K562 (cell line): ENCODE measurements at regions not wholly inside any gene's neighbourhood (a gene's known extent, or its start where the extent isn't known, plus 50 kb on each side); places are given as distances from the start of the nearest gene placed in this dataset.

ENCODE experiments used
- BCLAF1 ChIP-seq, 2 experiments: fragments of 450-650 bp in 1 of 2; IDR thresholded peaks; 2 replicates each; pipeline ENCODE4 v1.6.1; 2011 to 2017; ENCODE audit warnings: low read depth in 2 of 2, antibody characterized with exemption in 1 of 2, borderline replicate concordance in 1 of 2, low read length in 1 of 2, mild to moderate bottlenecking in 1 of 2, mixed read lengths in 1 of 2; ENCODE audit not compliant: control insufficient read depth in 1 of 2
- EZH2 ChIP-seq: IDR thresholded peaks from 2 replicates; pipeline ENCODE4 v1.6.1; 2012; ENCODE audit warnings: low read depth, mild to moderate bottlenecking, inconsistent platforms, low read length, borderline replicate concordance

GRCh38 chr4:148694702-148695101, 252.5 kb upstream of the NR3C2 start:
- TF ChIP-seq EZH2 (no peak), BCLAF1 (IDR thresholded peaks at IDR 0.05; ENCODE audit: borderline replicate concordance in 1 of 2, control insufficient read depth in 1 of 2, low read depth in 2 of 2, low read length in 1 of 2) (no peak)
